Sigmoid colon (tissue), 6 donors: ENCODE measurements at regions not wholly inside any gene's neighbourhood (a gene's known extent, or its start where the extent isn't known, plus 50 kb on each side); places are given as distances from the start of the nearest gene placed in this dataset.
A peak's percentile ranks its signal among the peaks of the same experiment; 100 is the strongest.

Source experiments
- DNase-seq: peaks from one replicate; pipeline ENCODE4 v3.0.0-alpha.2; 2019
- H3K27ac ChIP-seq, 4 donors: fragments of 200-600 bp; sonication (generic); one replicate each; pipeline ENCODE4 v1.5.1; 2016 to 2019; ENCODE audit warnings: mild to moderate bottlenecking in 1 of 4
- H3K27me3 ChIP-seq, 3 donors: fragments of 200-600 bp; sonication (generic); one replicate each; pipeline ENCODE4 v1.5.1; 2019; ENCODE audit warnings: mild to moderate bottlenecking in 1 of 3
- H3K36me3 ChIP-seq, 4 donors: fragments of 200-600 bp; sonication (generic); one replicate each; pipeline ENCODE4 v1.5.1; 2016 to 2019
- H3K4me1 ChIP-seq, 4 donors: fragments of 200-600 bp; sonication (generic); one replicate each; pipeline ENCODE4 v1.5.1; 2017 to 2019
- H3K4me3 ChIP-seq, 4 donors: fragments of 200-600 bp; sonication (generic); one replicate each; pipeline ENCODE4 v1.5.1; 2017 to 2019; ENCODE audit warnings: mild to moderate bottlenecking in 2 of 4, moderate library complexity in 1 of 4
- H3K9me3 ChIP-seq, 4 donors: fragments of 200-600 bp in 3 of 4; sonication (generic) in 3 of 4; one replicate each; pipeline versions ENCODE4 v1.5.1 to v1.6.1; 2013 to 2019
- EP300 ChIP-seq, 4 donors: sonication (generic); formaldehyde crosslinking; IDR thresholded peaks; one replicate each; pipeline ENCODE4 v1.6.1; 2017; ENCODE audit warnings: antibody characterized with exemption in 4 of 4
- POLR2A ChIP-seq, 2 donors: fragments of 450-650 bp; IDR thresholded peaks; one replicate each; pipeline ENCODE4 v1.6.1; 2016; ENCODE audit warnings: antibody characterized with exemption in 2 of 2, mild to moderate bottlenecking in 2 of 2, moderate library complexity in 2 of 2
- POLR2AphosphoS5 ChIP-seq, 4 donors: sonication (generic); formaldehyde crosslinking; IDR thresholded peaks; one replicate each; pipeline ENCODE4 v1.6.1; 2017; ENCODE audit warnings: antibody characterized with exemption in 4 of 4
- WGBS, 2 donors: extraction: QIAGEN DNeasy Blood & Tissue Kit; methylation state at CpG; one replicate each; pipeline ENCODE4 v1.1.7; 2013; 5-methylcytosine and 5-hydroxymethylcytosine counted together
- intact Hi-C: fragments of 100-400 bp; cut with DNase I; formaldehyde crosslinking; loops from one replicate; pipeline ENCODE4 v1.15.1; 2023
- TF ChIP-seq, protein P1 (sequence below), 4 experiments: fragments of 450-650 bp in 3 of 4; fragments of 200-600 bp in 1 of 4; IDR thresholded peaks; one replicate each; pipeline ENCODE4 v1.5.1; 2016 to 2019; ENCODE audit warnings: antibody characterized with exemption in 4 of 4, mild to moderate bottlenecking in 3 of 4, moderate library complexity in 2 of 4
- donor health status: healthy with polysubstance abuse.
- donor health status: healthy.

GRCh38 chr14:26867171-26867757, 269.4 kb upstream of the NOVA1 start:
- no peak for DNase-seq
- peaks cover 0 to 1% (median 0%) of the 10 kb centered on the region in 4 donors for H3K9me3 ChIP-seq
- H3K27me3 ChIP-seq, result no peaks in the 10 kb centered on the region
- no peak overlapping the region for H3K27ac ChIP-seq
- H3K4me3 ChIP-seq, result no peak overlapping the region
- intact Hi-C loops, result no loop called here
- TF ChIP-seq POLR2AphosphoS5 (IDR thresholded peaks at IDR 0.05), result no peak
- no peak for TF ChIP-seq POLR2A (IDR thresholded peaks at IDR 0.05)
- TF ChIP-seq, protein P1, sequence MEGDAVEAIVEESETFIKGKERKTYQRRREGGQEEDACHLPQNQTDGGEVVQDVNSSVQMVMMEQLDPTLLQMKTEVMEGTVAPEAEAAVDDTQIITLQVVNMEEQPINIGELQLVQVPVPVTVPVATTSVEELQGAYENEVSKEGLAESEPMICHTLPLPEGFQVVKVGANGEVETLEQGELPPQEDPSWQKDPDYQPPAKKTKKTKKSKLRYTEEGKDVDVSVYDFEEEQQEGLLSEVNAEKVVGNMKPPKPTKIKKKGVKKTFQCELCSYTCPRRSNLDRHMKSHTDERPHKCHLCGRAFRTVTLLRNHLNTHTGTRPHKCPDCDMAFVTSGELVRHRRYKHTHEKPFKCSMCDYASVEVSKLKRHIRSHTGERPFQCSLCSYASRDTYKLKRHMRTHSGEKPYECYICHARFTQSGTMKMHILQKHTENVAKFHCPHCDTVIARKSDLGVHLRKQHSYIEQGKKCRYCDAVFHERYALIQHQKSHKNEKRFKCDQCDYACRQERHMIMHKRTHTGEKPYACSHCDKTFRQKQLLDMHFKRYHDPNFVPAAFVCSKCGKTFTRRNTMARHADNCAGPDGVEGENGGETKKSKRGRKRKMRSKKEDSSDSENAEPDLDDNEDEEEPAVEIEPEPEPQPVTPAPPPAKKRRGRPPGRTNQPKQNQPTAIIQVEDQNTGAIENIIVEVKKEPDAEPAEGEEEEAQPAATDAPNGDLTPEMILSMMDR (IDR thresholded peaks at IDR 0.05), result no peak
- TF ChIP-seq EP300 (IDR thresholded peaks at IDR 0.05), result no peak
- 26 to 47% methylated on average over 6 of the region's 6 CpGs for WGBS, 2 donors
- no peaks in the 10 kb centered on the region for H3K36me3 ChIP-seq
- H3K4me1 ChIP-seq, result peaks cover 0 to 16% (median 11%) of the 10 kb centered on the region in 4 donors

- TF ChIP-seq, protein P1 (IDR thresholded peaks at IDR 0.05), result no peak
- no peak for TF ChIP-seq POLR2A (IDR thresholded peaks at IDR 0.05)
- no peak for TF ChIP-seq POLR2AphosphoS5 (IDR thresholded peaks at IDR 0.05)
- no peak for TF ChIP-seq EP300 (IDR thresholded peaks at IDR 0.05)
- H3K27me3 ChIP-seq, result no peaks in the 10 kb centered on the region
- H3K4me1 ChIP-seq, result peaks cover 0 to 25% (median 20%) of the 10 kb centered on the region in 4 donors
- intact Hi-C loops, result no loop called here
- no peak for DNase-seq
- no peak overlapping the region for H3K4me3 ChIP-seq
- no peaks in the 10 kb centered on the region for H3K36me3 ChIP-seq
- no peaks in the 10 kb centered on the region for H3K9me3 ChIP-seq
- H3K27ac ChIP-seq, result no peak overlapping the region
- 90 to 91% methylated on average over 2 of the region's 2 CpGs for WGBS, 2 donors
Observed at GRCh38 chr14:26870096-26870495, 272.3 kb upstream of the NOVA1 start.

- WGBS, 2 donors, result 56 to 66% methylated on average over 8 of the region's 8 CpGs
Observed at GRCh38 chr14:26870722-26871617, 273.1 kb upstream of the NOVA1 start.

DNA sequence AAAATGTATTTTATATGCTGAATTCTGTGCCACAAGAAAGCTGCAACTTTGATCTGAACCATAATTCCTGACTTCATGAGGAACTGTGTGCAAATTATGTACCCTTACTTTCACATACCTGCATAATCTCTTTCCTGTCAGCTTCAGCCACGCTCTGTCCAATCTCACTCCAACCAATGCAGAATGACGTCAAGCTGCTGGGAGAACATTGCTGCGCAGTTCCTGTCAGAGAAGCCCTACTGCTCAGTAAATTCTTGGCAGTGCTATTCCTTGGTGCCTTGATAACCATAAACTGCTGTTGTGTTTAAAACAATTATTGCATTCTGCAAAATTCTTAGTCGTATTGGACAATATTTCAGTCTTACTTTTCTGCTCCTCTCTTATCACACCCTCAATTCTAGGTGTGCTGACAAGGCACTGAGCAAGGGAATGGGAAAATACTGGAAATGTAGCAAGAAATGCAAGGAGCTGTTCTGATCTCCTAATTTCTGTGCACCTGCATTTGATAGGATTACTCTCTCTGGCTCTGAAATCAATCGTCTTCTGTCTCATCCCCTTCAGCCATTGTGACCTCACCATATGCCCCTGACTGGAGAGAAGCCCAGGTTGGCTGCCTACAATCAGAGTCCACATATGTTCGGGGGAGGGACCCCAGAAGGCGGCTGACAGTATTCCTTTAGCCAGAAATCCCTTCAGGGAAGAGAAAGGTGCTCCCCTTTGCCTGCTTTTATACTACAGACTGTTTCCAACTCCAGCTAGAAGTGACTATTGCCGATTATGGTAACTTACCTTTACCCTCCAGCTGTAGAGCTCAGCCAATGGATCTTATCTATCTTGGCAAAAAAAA, 274.9 kb upstream of the NOVA1 start:
- DNase-seq, result peak; percentile 82
- Histone ChIP-seq H3K4me3 (no peak overlapping the region), H3K4me1 (peaks cover 0 to 25% (median 20%) of the 10 kb centered on the region in 4 donors), H3K27me3 (no peaks in the 10 kb centered on the region), H3K27ac (peak overlapping the region in 2 of 4 donors; percentile 28 to 61), H3K36me3 (no peaks in the 10 kb centered on the region), H3K9me3 (no peaks in the 10 kb centered on the region)
- TF ChIP-seq POLR2AphosphoS5 (IDR thresholded peaks at IDR 0.05) (peak; percentile 81 to 93 (median 86)), POLR2A (IDR thresholded peaks at IDR 0.05) (no peak), EP300 (IDR thresholded peaks at IDR 0.05) (peak; percentile 74 to 95 (median 88))
- intact Hi-C loops, result no loop called here
- WGBS, 2 donors, result 50 to 57% methylated on average over 8 of the region's 8 CpGs

More at GRCh38 chr14:26870722-26871617, 273.1 kb upstream of the NOVA1 start:
- intact Hi-C loops, result no loop called here
- no peak for DNase-seq
- no peaks in the 10 kb centered on the region for H3K36me3 ChIP-seq
- peak overlapping the region in 1 of 4 donors; percentile 1 for H3K27ac ChIP-seq
- H3K4me3 ChIP-seq, result no peak overlapping the region
- no peaks in the 10 kb centered on the region for H3K9me3 ChIP-seq
- H3K4me1 ChIP-seq, result peaks cover 0 to 25% (median 20%) of the 10 kb centered on the region in 4 donors
- H3K27me3 ChIP-seq, result no peaks in the 10 kb centered on the region
- TF ChIP-seq POLR2A (IDR thresholded peaks at IDR 0.05), result no peak
- TF ChIP-seq, protein P1 (IDR thresholded peaks at IDR 0.05), result no peak
- no peak for TF ChIP-seq POLR2AphosphoS5 (IDR thresholded peaks at IDR 0.05)
- TF ChIP-seq EP300 (IDR thresholded peaks at IDR 0.05), result no peak
